Pulmonary artery endothelial cell (primary cell): ENCODE measurements at regions not wholly inside any gene's neighbourhood (a gene's known extent, or its start where the extent isn't known, plus 50 kb on each side); places are given as distances from the start of the nearest gene placed in this dataset.

Experiments
- DNase-seq: peaks from one replicate; pipeline ENCODE4 v3.0.0-alpha.2; 2011; ENCODE audit warnings: low read depth, low spot score

GRCh38 chr18:10278265-10278664, 176.2 kb upstream of the APCDD1 start:
- DNase-seq = no peak

DNA sequence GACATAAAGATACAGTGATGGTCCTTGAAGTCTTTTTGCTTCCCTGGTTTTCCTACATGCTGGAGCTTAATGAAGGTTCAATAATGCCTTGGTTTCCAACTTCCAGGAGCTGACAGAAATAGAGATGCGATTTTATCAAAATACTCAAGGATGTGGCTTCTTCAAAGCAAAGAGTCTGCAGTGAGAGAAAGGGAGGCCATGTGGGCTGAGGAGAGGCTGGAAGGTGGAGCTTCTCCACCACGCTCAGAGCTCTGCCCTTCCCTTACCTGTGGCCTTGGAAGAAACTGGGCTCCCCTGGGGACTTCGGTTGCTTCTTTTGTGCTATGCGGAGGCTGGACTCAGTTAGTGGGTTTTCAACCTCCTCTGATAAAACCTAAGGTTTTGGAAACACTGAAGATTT, 175.0 kb upstream of the APCDD1 start:
- no peak for DNase-seq

DNA sequence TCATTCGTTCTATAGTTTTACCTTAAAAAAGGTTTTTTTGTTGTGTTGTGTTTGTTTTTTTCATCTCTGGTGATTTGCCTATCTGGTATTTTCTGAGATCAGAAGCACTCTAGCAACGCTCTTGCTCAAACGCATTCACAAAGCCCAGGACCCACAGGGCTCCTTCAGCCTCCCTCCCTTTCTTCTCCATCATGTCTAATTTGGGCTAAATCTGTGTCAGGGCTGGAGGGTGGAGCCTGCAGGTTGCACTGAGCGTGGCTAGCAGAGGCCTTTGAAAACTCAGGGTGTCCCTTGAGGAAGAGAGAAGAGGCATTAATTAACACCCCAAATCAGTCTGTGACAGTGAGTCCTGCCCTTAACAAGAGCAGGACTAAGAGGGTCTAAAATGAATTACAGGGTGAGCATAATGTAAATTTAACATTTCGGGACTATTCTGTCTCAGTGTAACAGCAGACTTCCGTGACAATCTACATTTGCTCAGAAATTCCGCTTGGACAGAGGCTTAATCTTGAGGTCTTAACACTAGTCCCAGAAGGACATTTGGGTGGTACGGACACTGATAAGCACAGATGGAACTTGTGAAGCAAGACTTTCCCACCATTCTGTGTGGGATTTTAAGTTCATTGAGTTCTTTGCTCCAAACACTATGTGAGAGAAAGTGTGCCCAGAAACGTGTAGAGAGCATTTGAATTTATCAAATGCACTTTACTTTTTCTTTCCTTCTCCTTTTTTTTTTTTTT, 174.4 kb upstream of the APCDD1 start:
- DNase-seq = no peak

DNA sequence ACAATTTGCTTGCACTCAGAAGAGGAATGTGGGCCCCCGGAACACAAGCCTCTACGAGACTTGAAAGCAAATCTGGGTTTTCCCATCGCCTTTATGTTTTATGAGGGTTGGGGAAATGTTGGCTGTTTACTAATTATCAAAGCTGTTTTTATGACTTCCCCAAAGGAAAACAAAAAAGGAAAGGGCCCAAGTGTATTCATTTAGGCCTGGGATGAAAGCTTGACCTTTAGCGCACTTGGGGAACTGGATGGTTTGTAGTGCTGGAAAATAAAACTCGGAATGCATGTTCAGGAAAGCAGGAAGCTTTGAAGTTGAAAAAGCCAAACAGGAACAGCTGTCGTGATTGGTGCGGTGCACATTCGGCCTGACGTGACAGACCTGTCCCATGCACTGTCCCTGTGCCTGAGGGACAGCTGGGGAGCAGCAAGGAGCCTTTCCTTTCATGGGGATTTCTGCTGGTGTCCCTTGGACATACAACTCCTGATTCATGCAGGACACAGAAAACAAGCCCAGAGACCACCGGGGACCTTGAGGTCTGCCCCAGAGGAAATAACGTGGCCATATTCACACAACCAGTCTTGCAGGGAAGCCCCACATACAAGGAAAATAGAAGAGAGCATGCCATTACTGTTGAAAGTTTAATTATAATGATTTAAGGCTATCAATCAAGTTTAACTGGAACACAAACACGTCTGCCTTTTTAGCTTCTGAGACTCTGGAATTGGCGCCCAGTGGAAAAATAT, 169.7 kb upstream of the APCDD1 start:
- no peak for DNase-seq

GRCh38 chr18:10285283-10285640, 169.2 kb upstream of the APCDD1 start:
- no peak for DNase-seq

DNA sequence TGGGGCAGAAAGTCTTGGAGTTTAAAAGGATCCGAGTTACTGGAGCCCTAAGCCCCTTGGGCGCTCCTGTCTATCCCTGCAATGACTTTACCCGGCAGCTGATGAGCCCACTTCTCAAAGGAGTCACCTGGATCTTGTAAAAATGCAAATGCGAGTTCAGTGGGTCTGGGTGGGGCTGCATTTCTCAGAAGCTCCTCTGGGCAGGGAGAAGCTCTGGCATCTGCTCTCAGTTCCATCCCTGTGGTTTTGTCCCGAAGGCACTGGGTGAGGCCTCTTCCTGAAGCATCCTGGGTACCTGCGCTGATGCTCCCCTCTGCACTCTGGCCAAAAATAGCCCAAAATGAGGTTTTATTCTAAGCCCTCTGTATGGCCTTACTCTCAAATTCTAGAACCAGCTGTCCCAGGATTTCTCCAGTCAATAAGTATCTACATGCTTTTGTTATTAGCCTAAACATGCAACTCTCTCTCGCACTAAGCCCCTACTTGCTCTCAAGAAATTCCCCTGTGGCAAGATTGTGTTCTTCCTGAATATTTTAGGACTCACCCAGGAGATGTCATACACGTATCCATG, 167.8 kb upstream of the APCDD1 start:
- DNase-seq = no peak

GRCh38 chr18:10289251-10289650, 165.2 kb upstream of the APCDD1 start:
- no peak for DNase-seq

DNA sequence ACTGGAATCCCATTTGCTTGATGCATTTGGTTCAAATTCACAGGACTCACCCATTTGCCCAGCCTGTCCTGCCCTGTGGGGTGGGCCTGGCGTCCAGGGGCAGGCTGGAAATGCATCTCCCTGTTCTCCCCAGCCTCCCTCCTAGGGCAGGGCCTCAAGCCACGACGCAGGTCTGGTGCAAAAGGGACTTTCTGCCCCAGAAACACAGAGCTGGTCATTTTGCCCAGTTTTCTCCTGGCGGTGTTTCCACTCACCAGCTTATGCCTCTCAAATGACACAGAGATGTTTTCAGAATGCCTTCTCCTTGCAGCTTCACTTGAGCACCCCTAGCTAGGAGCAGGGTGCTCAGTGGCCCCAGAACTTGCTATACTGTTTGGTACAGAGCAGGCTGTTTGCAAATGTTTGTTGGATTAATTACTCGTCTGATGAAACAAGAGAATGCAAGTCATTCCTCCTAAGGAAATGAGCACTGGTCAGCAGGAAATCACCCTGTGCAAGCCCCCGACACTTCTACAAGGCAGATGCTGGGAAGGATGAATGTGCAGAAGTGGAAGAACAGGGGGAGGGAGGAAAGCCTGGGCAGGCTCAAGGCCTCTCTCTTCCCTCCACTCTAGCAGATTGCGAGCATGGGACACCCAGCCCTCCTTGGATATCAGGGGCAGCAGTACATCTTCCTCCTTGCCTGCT, 164.3 kb upstream of the APCDD1 start:
- peak; percentile 30 for DNase-seq

DNA sequence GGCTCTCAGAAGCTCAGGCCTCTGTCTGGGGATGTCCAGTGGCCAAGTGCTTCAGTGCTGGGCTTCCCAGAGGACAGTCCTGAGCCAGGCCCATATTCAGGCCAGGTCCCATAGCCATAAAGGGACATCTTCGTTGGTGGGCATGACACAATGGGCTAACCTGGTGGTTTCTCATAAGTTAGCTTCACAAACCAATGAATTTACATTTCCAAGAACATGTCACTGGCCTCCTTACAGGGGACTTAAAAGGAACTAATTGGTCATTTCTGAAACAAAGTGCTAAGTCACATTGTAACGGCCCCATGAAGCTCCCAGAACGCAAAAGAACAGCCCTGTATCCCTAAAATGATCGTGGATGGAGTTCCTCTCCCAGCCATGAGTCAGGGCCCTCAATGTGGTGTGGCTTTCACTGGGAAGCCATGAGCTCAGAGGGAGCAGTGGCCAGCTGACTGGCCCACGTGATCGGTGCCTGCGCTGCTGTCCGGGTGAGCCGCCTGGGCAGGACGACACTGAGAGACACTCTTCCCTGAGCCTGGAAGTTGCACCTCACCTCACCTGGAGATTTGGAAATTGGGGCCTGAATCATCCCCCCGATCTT, 163.7 kb upstream of the APCDD1 start:
- no peak for DNase-seq

GRCh38 chr18:10291568-10291981, 162.9 kb upstream of the APCDD1 start:
- DNase-seq = no peak

DNA sequence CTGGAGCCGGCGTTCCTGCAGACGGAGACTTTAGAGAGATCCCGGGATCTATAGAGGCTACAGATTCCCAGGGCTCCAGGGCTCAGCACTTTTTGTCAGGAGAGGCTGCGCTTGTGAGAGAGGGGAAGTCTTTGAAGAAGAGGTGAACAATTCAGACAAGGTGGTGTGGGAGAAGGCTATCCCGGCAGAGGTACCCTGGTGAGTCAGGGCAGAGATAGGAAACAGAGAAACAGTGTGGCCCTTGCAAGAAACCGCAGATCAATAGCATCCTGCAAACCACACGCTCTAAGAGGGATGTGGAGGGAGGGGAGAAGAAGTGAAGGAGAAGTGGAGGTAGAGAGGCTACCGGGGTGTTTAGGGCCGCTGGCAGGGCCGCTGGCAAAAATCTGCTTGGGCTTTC, 160.5 kb upstream of the APCDD1 start:
- no peak for DNase-seq

DNA sequence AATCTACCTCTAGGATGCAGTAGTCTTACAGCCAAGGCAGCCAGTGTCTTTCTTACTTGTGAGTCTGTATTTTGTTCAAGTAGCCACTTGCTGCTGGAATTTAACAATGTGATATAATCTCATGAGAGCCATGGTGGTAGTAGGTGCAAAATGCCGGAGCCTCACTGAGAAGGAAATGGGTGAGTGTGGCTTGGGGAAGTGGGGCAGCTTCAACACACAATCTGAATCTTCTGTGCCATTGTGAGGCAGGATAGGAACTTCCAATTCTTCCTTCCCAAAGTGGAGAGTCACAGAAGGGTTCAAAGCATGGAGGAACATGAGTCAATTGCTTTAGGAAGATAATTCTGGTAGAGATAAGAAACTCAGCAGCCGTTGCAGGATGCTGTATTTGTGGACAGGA, 158.7 kb upstream of the APCDD1 start:
- DNase-seq = no peak

DNA sequence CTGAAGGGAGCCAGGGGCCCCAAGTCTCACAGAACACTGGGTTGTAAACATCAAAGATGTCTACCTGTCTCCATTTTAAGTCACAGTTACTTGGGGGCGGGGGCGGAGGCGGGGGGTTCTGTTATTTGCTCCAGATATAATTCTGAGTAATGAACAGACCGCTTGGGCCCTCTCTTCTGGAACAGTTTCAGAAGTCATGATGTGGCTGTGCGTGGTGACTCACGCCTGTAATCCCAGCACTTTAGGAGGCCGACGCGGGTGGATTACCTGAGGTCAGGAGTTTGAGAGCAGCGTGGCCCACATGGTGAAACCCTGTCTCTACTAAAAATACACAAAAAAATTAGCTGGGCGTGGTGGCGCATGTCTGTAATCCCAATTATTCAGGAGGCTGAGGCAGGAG, 157.9 kb upstream of the APCDD1 start:
- no peak for DNase-seq

GRCh38 chr18:10297086-10297485, 157.3 kb upstream of the APCDD1 start:
- DNase-seq = no peak

DNA sequence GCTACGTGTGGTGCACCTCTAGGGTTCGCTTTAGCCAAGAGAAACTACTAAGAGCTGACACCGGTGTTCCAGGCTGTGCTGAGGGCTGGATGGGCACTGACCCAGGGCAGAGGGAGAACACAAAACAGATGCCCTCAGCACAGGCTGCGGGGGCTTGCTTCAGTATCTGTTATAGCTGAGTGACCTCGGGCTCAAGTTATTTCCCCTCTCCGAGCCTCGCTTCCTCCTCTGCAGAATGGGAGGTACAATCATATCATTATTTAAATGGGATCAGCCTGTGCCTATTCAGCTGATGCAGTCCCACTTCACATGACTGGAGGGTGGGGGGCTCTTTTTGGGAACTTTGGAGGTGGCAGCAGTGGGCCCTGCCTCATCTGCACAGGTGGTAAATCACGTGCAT, 156.1 kb upstream of the APCDD1 start:
- no peak for DNase-seq

DNA sequence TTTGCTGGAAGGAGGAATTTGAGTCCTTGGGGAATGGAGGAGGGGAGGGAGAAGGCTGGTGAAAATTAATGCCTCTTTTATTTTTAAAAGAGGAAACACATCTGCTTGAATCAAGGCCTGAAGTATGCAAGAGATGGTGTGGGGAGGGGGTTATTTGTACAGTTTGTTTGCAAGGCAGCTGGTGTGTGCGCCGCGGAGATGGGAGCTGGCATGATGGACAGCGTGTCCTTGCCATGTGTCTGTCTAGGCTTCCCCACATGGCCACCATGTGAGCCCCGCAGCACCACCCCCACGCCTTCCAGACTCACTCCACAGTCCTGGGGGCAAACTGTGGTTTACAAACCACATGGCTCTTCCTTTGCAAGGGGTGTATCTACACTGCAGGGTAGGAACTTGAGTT, 154.8 kb upstream of the APCDD1 start:
- no peak for DNase-seq

GRCh38 chr18:10300739-10301138, 153.7 kb upstream of the APCDD1 start:
- no peak for DNase-seq

- DNase-seq = no peak
Observed at GRCh38 chr18:10301831-10302483, 152.5 kb upstream of the APCDD1 start.

- no peak for DNase-seq
Observed at GRCh38 chr18:10303171-10303570, 151.3 kb upstream of the APCDD1 start.

GRCh38 chr18:10304853-10305252, 149.6 kb upstream of the APCDD1 start:
- no peak for DNase-seq

GRCh38 chr18:10306779-10307178, 147.7 kb upstream of the APCDD1 start:
- no peak for DNase-seq
